ENCODE measurements at regions not wholly inside any gene's neighbourhood (a gene's known extent, or its start where the extent isn't known, plus 50 kb on each side); places are given as distances from the start of the nearest gene placed in this dataset.
"Not testable (repeated sequence)": the region's sequence is repeated elsewhere in the genome, so short reads cannot be mapped to it uniquely, and the experiment has no call there.

- H3K9ac ChIP-seq, result not testable (repeated sequence)
These were observed 104.3 kb downstream of the MTPN start for GRCh38 chr7:135872861-135873260.

GRCh38 chr7:135862586-135863340, 114.2 kb upstream of the FAM180A start:
- Histone ChIP-seq H3K9me3 (peaks cover 22% of the 10 kb centered on the region), H3K36me3 (no peaks in the 10 kb centered on the region), H3K4me1 (no peaks in the 10 kb centered on the region), H3K27ac (no peak overlapping the region), H3K4me2 (no peak overlapping the region), H3K27me3 (no peaks in the 10 kb centered on the region), H4K20me1 (no peaks in the 10 kb centered on the region), H3K9ac (no peak overlapping the region), H3K4me3 (no peak overlapping the region)
- TF ChIP-seq Cebpa-rat (IDR thresholded peaks at IDR 0.05), result no peak

More at GRCh38 chr7:135872861-135873260, 104.3 kb downstream of the MTPN start:
- not testable (repeated sequence) for H3K27ac ChIP-seq, H3K9me3 ChIP-seq, H4K20me1 ChIP-seq, H3K4me2 ChIP-seq, H3K4me1 ChIP-seq, H3K4me3 ChIP-seq, H3K27me3 ChIP-seq, H3K36me3 ChIP-seq

GRCh38 chr7:135859538-135859937, 110.9 kb upstream of the FAM180A start:
- TF ChIP-seq Cebpa-rat (IDR thresholded peaks at IDR 0.05), result no peak
- Histone ChIP-seq H3K9me3 (peaks cover 33% of the 10 kb centered on the region), H3K27ac (no peak overlapping the region), H3K4me1 (no peaks in the 10 kb centered on the region), H3K4me3 (no peak overlapping the region), H3K36me3 (no peaks in the 10 kb centered on the region), H3K9ac (no peak overlapping the region), H4K20me1 (no peaks in the 10 kb centered on the region), H3K4me2 (no peak overlapping the region), H3K27me3 (no peaks in the 10 kb centered on the region)

- Histone ChIP-seq H3K27ac (no peak overlapping the region), H3K4me1 (no peaks in the 10 kb centered on the region), H4K20me1 (no peaks in the 10 kb centered on the region), H3K27me3 (no peaks in the 10 kb centered on the region), H3K9me3 (peaks cover 33% of the 10 kb centered on the region), H3K9ac (no peak overlapping the region), H3K36me3 (no peaks in the 10 kb centered on the region), H3K4me3 (no peak overlapping the region), H3K4me2 (no peak overlapping the region)
- no peak for TF ChIP-seq Cebpa-rat (IDR thresholded peaks at IDR 0.05)
These were observed 110.2 kb upstream of the FAM180A start for GRCh38 chr7:135858851-135859250.

- H3K4me2 ChIP-seq, result no peak overlapping the region
- no peaks in the 10 kb centered on the region for H4K20me1 ChIP-seq
- H3K4me3 ChIP-seq, result no peak overlapping the region
- H3K36me3 ChIP-seq, result no peaks in the 10 kb centered on the region
- H3K4me1 ChIP-seq, result no peaks in the 10 kb centered on the region
- no peak overlapping the region for H3K27ac ChIP-seq
- no peaks in the 10 kb centered on the region for H3K27me3 ChIP-seq
- peaks cover 33% of the 10 kb centered on the region for H3K9me3 ChIP-seq
- TF ChIP-seq Cebpa-rat (IDR thresholded peaks at IDR 0.05), result no peak
- H3K9ac ChIP-seq, result no peak overlapping the region
These were observed 109.8 kb upstream of the FAM180A start for GRCh38 chr7:135858379-135858778.

- Histone ChIP-seq H3K4me3 (no peak overlapping the region), H3K4me1 (no peaks in the 10 kb centered on the region), H3K4me2 (no peak overlapping the region), H3K9ac (no peak overlapping the region), H3K36me3 (no peaks in the 10 kb centered on the region), H3K27ac (no peak overlapping the region), H3K27me3 (no peaks in the 10 kb centered on the region), H4K20me1 (no peaks in the 10 kb centered on the region), H3K9me3 (peaks cover 33% of the 10 kb centered on the region)
- no peak for TF ChIP-seq Cebpa-rat (IDR thresholded peaks at IDR 0.05)
These were observed 109.1 kb upstream of the FAM180A start for GRCh38 chr7:135857519-135858274.

GRCh38 chr7:135856356-135857144, 107.9 kb upstream of the FAM180A start:
- no peak overlapping the region for H3K9ac ChIP-seq
- no peak for TF ChIP-seq Cebpa-rat (IDR thresholded peaks at IDR 0.05)
- H3K4me2 ChIP-seq, result no peak overlapping the region
- H3K4me3 ChIP-seq, result no peak overlapping the region
- H4K20me1 ChIP-seq, result no peaks in the 10 kb centered on the region
- peaks cover 28% of the 10 kb centered on the region for H3K9me3 ChIP-seq
- H3K27me3 ChIP-seq, result no peaks in the 10 kb centered on the region
- no peaks in the 10 kb centered on the region for H3K4me1 ChIP-seq
- no peaks in the 10 kb centered on the region for H3K36me3 ChIP-seq
- no peak overlapping the region for H3K27ac ChIP-seq

- no peak overlapping the region for H3K9ac ChIP-seq
- H3K9me3 ChIP-seq, result peaks cover 24% of the 10 kb centered on the region
- H3K4me2 ChIP-seq, result no peak overlapping the region
- H3K4me3 ChIP-seq, result no peak overlapping the region
- H3K27me3 ChIP-seq, result no peaks in the 10 kb centered on the region
- H3K36me3 ChIP-seq, result no peaks in the 10 kb centered on the region
- no peak for TF ChIP-seq Cebpa-rat (IDR thresholded peaks at IDR 0.05)
- no peaks in the 10 kb centered on the region for H4K20me1 ChIP-seq
- no peaks in the 10 kb centered on the region for H3K4me1 ChIP-seq
- no peak overlapping the region for H3K27ac ChIP-seq
These were observed 107.2 kb upstream of the FAM180A start for GRCh38 chr7:135855846-135856245.

GRCh38 chr7:135853499-135853898, 104.9 kb upstream of the FAM180A start:
- Histone ChIP-seq H3K9ac (no peak overlapping the region), H3K36me3 (no peaks in the 10 kb centered on the region), H3K27me3 (no peaks in the 10 kb centered on the region), H3K9me3 (peaks cover 19% of the 10 kb centered on the region), H3K4me3 (no peak overlapping the region), H3K27ac (no peak overlapping the region), H3K4me2 (no peak overlapping the region), H4K20me1 (no peaks in the 10 kb centered on the region), H3K4me1 (no peaks in the 10 kb centered on the region)
- TF ChIP-seq Cebpa-rat (IDR thresholded peaks at IDR 0.05), result no peak

- H3K4me2 ChIP-seq, result no peak overlapping the region
- no peak overlapping the region for H3K27ac ChIP-seq
- peaks cover 14% of the 10 kb centered on the region for H3K9me3 ChIP-seq
- H3K4me1 ChIP-seq, result no peaks in the 10 kb centered on the region
- H3K27me3 ChIP-seq, result no peaks in the 10 kb centered on the region
- no peak overlapping the region for H3K4me3 ChIP-seq
- no peaks in the 10 kb centered on the region for H3K36me3 ChIP-seq
- H4K20me1 ChIP-seq, result no peaks in the 10 kb centered on the region
- TF ChIP-seq Cebpa-rat (IDR thresholded peaks at IDR 0.05), result no peak
- no peak overlapping the region for H3K9ac ChIP-seq
These were observed 104.4 kb upstream of the FAM180A start for GRCh38 chr7:135853008-135853407.

Data from BLaER1 (cell line).